Renal cortex interstitium (tissue), 11 donors: ENCODE measurements at regions not wholly inside any gene's neighbourhood (a gene's known extent, or its start where the extent isn't known, plus 50 kb on each side); places are given as distances from the start of the nearest gene placed in this dataset.
"Not testable (repeated sequence)": the region's sequence is repeated elsewhere in the genome, so short reads cannot be mapped to it uniquely, and the experiment has no call there.

Source experiments
- DNase-seq, 11 donors: peaks; one replicate each; pipeline ENCODE4 v3.0.0-alpha.2; 2013; ENCODE audit warnings: low read depth in 9 of 11, low spot score in 4 of 11; ENCODE audit errors: extremely low read depth in 1 of 11

DNA sequence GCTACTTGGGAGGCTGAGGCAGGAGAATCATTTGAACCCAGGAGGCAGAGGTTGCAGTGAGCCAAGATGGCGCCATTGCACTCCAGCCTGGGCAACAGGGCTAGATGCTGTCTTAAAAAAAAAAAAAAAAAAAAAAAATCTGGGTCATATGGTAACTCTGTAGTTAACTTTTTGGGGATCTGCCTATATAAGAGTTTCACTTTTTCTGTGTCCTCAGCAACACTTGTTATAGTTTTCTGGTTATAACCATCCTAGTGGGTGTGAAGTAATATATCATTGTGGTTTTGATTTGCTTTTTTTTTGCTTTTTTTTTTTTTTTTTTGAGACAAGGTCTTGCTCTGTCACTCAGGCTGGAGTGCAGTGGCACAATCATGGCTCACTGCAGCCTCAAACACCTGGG lies 54.3 kb upstream of the SHB start:
- DNase-seq = not testable (repeated sequence)

- no peak for DNase-seq
Measured at GRCh38 chr9:38120961-38121360, 51.9 kb upstream of the SHB start.

DNA sequence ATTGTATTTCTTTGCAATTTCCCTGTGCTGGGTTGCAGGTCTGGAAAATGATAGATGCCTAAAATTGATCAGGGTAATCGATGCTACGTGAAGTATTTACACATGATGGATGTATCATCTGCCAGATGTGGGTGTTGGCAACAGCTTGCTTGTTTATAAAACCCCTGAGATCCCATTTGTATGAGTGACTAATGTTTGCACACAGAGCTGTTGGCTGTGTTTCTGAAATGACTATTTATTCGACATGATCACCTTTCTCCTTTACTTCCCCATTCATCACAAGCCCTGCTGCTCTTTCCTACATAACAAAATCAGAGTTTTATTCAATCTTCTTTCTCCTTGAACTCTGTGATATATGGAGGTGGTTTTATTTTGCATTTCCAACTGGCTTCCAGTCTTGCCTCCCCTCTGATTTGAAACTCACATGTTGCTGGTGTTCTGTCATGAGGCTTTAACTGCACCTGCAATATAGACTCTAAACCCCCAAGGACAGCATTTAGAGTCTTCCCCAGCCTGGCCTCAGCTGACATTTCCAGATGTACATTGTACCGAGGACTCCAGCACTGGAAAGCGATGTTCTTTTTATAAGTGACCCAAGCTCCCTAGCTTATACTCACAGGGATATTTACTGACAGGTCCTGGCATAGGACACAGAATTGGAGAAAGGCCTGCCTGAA lies 50.7 kb upstream of the SHB start:
- DNase-seq = no peak

GRCh38 chr9:38118862-38119438 lies 49.9 kb upstream of the SHB start:
- no peak for DNase-seq
